Vagina (tissue), 2 donors: ENCODE measurements at regions not wholly inside any gene's neighbourhood (a gene's known extent, or its start where the extent isn't known, plus 50 kb on each side); places are given as distances from the start of the nearest gene placed in this dataset.
A peak's percentile ranks its signal among the peaks of the same experiment; 100 is the strongest.

Experiments
- DNase-seq, 2 donors: peaks; one replicate each; pipeline ENCODE4 v3.0.0-alpha.2; 2017; ENCODE audit errors: extremely low spot score in 2 of 2
- H3K27ac ChIP-seq: fragments of 200-600 bp; sonication (generic); one replicate; pipeline ENCODE4 v1.5.1; 2019
- H3K27me3 ChIP-seq: fragments of 200-600 bp; sonication (generic); one replicate; pipeline ENCODE4 v1.5.1; 2019
- H3K36me3 ChIP-seq, 2 donors: fragments of 200-600 bp; sonication (generic); one replicate each; pipeline ENCODE4 v1.5.1; 2017 to 2019
- H3K4me1 ChIP-seq: fragments of 200-600 bp; sonication (generic); one replicate; pipeline ENCODE4 v1.5.1; 2019
- H3K4me3 ChIP-seq, 2 donors: fragments of 200-600 bp; sonication (generic); 1 replicate in 1 of 2; 2 replicates in 1 of 2; pipeline ENCODE4 v1.5.1; 2016 to 2019
- H3K9me3 ChIP-seq: fragments of 200-600 bp; sonication (generic); one replicate; pipeline ENCODE4 v1.5.1; 2019
- CTCF ChIP-seq, 3 experiments: fragments of 450-650 bp in 2 of 3; fragments of 200-600 bp in 1 of 3; sonication (generic) in 1 of 3; IDR thresholded peaks; one replicate each; pipeline ENCODE4 v1.5.1; 2017 to 2019; ENCODE audit warnings: antibody characterized with exemption in 3 of 3, mild to moderate bottlenecking in 2 of 3, moderate library complexity in 2 of 3
- POLR2A ChIP-seq, 2 donors: fragments of 450-650 bp; IDR thresholded peaks; one replicate each; pipeline ENCODE4 v1.6.1; 2017; ENCODE audit warnings: antibody characterized with exemption in 2 of 2, mild to moderate bottlenecking in 2 of 2, moderate library complexity in 2 of 2
- POLR2AphosphoS5 ChIP-seq, 2 donors: sonication (generic); formaldehyde crosslinking; IDR thresholded peaks; one replicate each; pipeline ENCODE4 v1.9.0; 2017; ENCODE audit warnings: antibody characterized with exemption in 2 of 2, mild to moderate bottlenecking in 2 of 2, low read depth in 1 of 2; ENCODE audit not compliant: insufficient read depth in 1 of 2
- intact Hi-C: fragments of 100-400 bp; cut with DNase I; formaldehyde crosslinking; loops from one replicate; pipeline ENCODE4 v1.15.1; 2023

DNA sequence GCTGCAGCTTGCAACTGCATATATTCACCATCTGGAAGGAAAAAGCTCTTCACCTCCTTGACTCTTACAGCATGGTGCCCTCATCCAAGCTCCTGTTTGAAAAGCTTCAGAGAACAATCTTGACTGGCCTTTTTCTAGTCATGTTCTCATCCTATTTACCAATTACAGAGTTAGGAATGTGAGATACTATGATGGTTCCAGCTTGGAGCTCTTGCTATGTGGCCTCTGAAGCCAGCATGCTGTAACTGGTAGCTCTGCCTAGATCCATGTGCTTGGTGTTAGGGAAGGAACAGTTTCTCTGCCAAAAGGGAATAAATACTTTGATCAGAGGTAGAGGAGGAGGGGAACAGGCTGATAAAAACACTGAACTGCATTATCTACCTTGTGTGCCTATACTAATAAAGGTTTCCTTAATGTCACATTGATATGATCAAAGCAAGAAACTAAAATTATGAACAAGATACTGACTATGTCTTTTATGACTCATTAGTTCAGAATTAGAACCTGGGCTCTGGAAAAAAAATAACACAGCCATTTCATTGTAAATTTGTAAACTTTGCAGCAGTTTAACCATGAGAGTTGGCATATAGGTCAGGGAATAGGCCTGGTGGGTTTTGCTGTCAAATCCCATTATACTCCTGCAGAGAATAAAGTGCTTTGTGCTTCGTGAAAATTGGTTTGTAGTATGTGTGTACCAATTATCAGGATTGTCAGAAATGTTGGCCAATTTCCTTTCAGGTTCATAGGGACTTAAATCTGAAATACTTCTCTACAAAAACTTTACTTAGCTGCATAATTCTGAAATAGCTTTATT lies 92.7 kb downstream of the LEPR start:
- no peaks in the 10 kb centered on the region for H3K9me3 ChIP-seq
- TF ChIP-seq POLR2A (IDR thresholded peaks at IDR 0.05) (no peak), POLR2AphosphoS5 (IDR thresholded peaks at IDR 0.05; ENCODE audit: insufficient read depth in 1 of 2, low read depth in 1 of 2) (no peak), CTCF (IDR thresholded peaks at IDR 0.05) (no peak)
- H3K4me3 ChIP-seq = no peak overlapping the region
- no peak overlapping the region for H3K27ac ChIP-seq
- H3K36me3 ChIP-seq = no peaks in the 10 kb centered on the region
- DNase-seq = no peak
- intact Hi-C loops = no loop called here
- no peaks in the 10 kb centered on the region for H3K4me1 ChIP-seq
- H3K27me3 ChIP-seq = no peaks in the 10 kb centered on the region

DNA sequence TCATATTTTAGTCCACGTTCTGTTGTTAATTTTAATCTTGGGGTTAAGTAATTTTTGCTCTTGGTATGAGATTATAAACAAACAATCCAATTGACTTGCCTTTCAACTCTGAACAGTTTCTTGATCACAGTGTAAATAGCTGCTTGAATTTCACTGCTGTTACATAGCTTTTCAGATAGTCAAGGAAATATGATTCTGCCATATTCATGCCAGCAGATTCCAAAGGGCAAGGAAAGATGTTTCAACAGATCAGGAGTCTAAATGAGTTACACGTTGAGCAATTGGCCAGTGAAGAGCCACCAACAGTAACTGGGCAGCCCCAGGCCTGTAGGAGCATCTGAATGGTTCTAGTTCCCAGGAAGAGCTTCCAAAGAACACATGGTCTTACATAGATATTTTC lies 93.6 kb downstream of the LEPR start:
- no peak for DNase-seq
- intact Hi-C loops = no loop called here
- Histone ChIP-seq H3K4me3 (no peak overlapping the region), H3K4me1 (no peaks in the 10 kb centered on the region), H3K27ac (no peak overlapping the region), H3K9me3 (no peaks in the 10 kb centered on the region), H3K27me3 (no peaks in the 10 kb centered on the region), H3K36me3 (no peaks in the 10 kb centered on the region)
- no peak for TF ChIP-seq POLR2AphosphoS5 (IDR thresholded peaks at IDR 0.05; ENCODE audit: insufficient read depth in 1 of 2, low read depth in 1 of 2)

- H3K4me1 ChIP-seq = no peaks in the 10 kb centered on the region
- H3K9me3 ChIP-seq = no peaks in the 10 kb centered on the region
- H3K36me3 ChIP-seq = no peaks in the 10 kb centered on the region
- H3K27me3 ChIP-seq = peaks cover 3% of the 10 kb centered on the region
- peak overlapping the region; percentile 57 for H3K27ac ChIP-seq
- TF ChIP-seq POLR2AphosphoS5 (IDR thresholded peaks at IDR 0.05; ENCODE audit: insufficient read depth in 1 of 2, low read depth in 1 of 2) (no peak), POLR2A (IDR thresholded peaks at IDR 0.05) (no peak), CTCF (IDR thresholded peaks at IDR 0.05) (no peak)
- peak overlapping the region; percentile 43 to 53 for H3K4me3 ChIP-seq
- intact Hi-C loops = no loop called here
- DNase-seq = no peak
These were observed 104.4 kb downstream of the LEPR start for GRCh38 chr1:65524931-65525265.

GRCh38 chr1:65525266-65526048 lies 105.0 kb downstream of the LEPR start:
- intact Hi-C loops = no loop called here
- H3K4me3 ChIP-seq = peak overlapping the region; percentile 43 to 53
- H3K27me3 ChIP-seq = peaks cover 3% of the 10 kb centered on the region
- no peaks in the 10 kb centered on the region for H3K4me1 ChIP-seq
- H3K27ac ChIP-seq = peak overlapping the region; percentile 57
- no peak for TF ChIP-seq POLR2A (IDR thresholded peaks at IDR 0.05)
- TF ChIP-seq POLR2AphosphoS5 (IDR thresholded peaks at IDR 0.05; ENCODE audit: insufficient read depth in 1 of 2, low read depth in 1 of 2) = no peak
- TF ChIP-seq CTCF (IDR thresholded peaks at IDR 0.05) = no peak
- DNase-seq = no peak
- no peaks in the 10 kb centered on the region for H3K9me3 ChIP-seq
- H3K36me3 ChIP-seq = no peaks in the 10 kb centered on the region

DNA sequence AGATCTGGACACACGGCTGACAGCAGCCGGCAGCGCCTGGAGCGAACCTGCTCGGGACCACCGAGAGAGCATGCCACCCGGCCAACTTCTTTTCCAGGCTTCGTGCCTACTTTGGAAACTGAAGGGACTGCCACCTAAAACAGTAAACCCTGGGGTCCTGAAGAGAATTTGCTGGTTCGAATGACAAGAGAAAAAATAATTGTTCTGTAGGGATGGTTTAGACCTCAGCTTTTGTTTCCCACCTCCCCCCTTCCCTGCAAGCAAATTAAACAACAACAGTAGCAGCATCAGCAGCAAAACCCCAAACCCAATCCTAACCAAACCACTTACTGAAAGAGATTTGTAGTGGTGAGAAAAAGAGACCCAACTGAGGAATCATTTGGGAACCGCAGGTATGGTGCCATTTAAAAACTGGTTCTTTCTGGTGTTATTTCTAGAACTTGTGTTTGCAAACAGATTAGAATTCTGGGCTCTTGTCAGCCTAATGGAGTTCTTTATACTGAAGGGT lies 105.6 kb downstream of the LEPR start:
- Histone ChIP-seq H3K9me3 (no peaks in the 10 kb centered on the region), H3K4me3 (peak overlapping the region; percentile 43 to 53), H3K27ac (peak overlapping the region; percentile 57), H3K4me1 (no peaks in the 10 kb centered on the region), H3K36me3 (no peaks in the 10 kb centered on the region), H3K27me3 (peaks cover 3% of the 10 kb centered on the region)
- TF ChIP-seq CTCF (IDR thresholded peaks at IDR 0.05) (no peak), POLR2AphosphoS5 (IDR thresholded peaks at IDR 0.05; ENCODE audit: insufficient read depth in 1 of 2, low read depth in 1 of 2) (no peak)
- DNase-seq = no peak
- intact Hi-C loops = no loop called here
